Panc1 (cell line): ENCODE measurements at regions not wholly inside any gene's neighbourhood (a gene's known extent, or its start where the extent isn't known, plus 50 kb on each side); places are given as distances from the start of the nearest gene placed in this dataset.

Experiments
- POLR2AphosphoS5 ChIP-seq: IDR thresholded peaks from 2 replicates; pipeline ENCODE4 v1.6.1; 2012; ENCODE audit warnings: mild to moderate bottlenecking, low read depth, low read length, moderate library complexity
- SIN3A ChIP-seq: IDR thresholded peaks from 2 replicates; pipeline ENCODE4 v1.6.1; 2012; ENCODE audit warnings: low read depth, mild to moderate bottlenecking, low read length, moderate library complexity, borderline replicate concordance; ENCODE audit not compliant: insufficient read depth
- TCF7L2 ChIP-seq: IDR thresholded peaks from 2 replicates; pipeline ENCODE4 v1.6.1; 2011; ENCODE audit warnings: mild to moderate bottlenecking, low read depth, low read length, inconsistent platforms
- TF ChIP-seq, protein P1 (sequence below): fragments of 450-650 bp; IDR thresholded peaks from 2 replicates; pipeline ENCODE4 v1.5.1; 2017; ENCODE audit warnings: mild to moderate bottlenecking
- TF ChIP-seq, protein P2 (sequence below), 2 experiments: IDR thresholded peaks; 2 replicates each; pipeline ENCODE4 v1.6.1; 2011 to 2012; ENCODE audit warnings: low read depth in 2 of 2, control low read depth in 1 of 2, low read length in 1 of 2, mild to moderate bottlenecking in 1 of 2, moderate library complexity in 1 of 2; ENCODE audit not compliant: insufficient read depth in 1 of 2

DNA sequence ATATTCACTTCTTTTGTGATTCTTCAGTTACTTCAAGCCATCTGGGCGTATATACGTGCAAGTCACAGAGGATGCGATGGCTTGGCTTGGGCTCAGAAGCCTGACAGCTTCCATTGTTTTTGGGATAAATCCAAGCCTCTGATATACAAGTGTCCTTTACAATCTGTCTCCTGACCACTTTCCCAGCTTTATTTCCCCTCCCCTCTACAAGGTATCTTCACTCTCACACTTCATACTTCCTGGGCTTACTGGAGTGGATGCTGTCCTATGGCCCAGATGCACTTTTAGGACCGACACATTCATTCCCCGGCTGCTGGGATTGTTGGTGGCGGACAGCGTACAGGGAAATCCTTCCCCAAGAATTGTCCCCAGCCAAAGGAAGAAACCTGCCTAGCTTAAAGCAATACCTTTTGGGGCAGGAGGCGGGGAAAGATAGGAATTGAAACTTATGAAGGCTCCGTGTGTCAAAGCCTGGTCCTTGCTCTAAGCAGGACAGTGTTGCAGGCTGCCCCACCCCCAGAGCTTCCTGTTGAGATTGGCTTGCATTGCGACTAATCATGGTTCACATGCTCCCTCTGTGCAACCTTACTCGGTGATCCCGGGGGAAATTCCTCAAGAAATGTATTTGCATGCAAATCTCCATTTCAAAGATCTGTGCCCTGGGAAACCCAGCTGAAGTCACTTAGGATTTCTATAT, 802.9 kb upstream of the ID2 start:
- TF ChIP-seq, protein P1, sequence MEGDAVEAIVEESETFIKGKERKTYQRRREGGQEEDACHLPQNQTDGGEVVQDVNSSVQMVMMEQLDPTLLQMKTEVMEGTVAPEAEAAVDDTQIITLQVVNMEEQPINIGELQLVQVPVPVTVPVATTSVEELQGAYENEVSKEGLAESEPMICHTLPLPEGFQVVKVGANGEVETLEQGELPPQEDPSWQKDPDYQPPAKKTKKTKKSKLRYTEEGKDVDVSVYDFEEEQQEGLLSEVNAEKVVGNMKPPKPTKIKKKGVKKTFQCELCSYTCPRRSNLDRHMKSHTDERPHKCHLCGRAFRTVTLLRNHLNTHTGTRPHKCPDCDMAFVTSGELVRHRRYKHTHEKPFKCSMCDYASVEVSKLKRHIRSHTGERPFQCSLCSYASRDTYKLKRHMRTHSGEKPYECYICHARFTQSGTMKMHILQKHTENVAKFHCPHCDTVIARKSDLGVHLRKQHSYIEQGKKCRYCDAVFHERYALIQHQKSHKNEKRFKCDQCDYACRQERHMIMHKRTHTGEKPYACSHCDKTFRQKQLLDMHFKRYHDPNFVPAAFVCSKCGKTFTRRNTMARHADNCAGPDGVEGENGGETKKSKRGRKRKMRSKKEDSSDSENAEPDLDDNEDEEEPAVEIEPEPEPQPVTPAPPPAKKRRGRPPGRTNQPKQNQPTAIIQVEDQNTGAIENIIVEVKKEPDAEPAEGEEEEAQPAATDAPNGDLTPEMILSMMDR: no peak
- TF ChIP-seq SIN3A: no peak
- TF ChIP-seq POLR2AphosphoS5: no peak
- TF ChIP-seq TCF7L2: no peak
- TF ChIP-seq, protein P2, sequence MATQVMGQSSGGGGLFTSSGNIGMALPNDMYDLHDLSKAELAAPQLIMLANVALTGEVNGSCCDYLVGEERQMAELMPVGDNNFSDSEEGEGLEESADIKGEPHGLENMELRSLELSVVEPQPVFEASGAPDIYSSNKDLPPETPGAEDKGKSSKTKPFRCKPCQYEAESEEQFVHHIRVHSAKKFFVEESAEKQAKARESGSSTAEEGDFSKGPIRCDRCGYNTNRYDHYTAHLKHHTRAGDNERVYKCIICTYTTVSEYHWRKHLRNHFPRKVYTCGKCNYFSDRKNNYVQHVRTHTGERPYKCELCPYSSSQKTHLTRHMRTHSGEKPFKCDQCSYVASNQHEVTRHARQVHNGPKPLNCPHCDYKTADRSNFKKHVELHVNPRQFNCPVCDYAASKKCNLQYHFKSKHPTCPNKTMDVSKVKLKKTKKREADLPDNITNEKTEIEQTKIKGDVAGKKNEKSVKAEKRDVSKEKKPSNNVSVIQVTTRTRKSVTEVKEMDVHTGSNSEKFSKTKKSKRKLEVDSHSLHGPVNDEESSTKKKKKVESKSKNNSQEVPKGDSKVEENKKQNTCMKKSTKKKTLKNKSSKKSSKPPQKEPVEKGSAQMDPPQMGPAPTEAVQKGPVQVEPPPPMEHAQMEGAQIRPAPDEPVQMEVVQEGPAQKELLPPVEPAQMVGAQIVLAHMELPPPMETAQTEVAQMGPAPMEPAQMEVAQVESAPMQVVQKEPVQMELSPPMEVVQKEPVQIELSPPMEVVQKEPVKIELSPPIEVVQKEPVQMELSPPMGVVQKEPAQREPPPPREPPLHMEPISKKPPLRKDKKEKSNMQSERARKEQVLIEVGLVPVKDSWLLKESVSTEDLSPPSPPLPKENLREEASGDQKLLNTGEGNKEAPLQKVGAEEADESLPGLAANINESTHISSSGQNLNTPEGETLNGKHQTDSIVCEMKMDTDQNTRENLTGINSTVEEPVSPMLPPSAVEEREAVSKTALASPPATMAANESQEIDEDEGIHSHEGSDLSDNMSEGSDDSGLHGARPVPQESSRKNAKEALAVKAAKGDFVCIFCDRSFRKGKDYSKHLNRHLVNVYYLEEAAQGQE (IDR thresholded peaks at IDR 0.05; ENCODE audit: insufficient read depth in 1 of 2, low read depth in 2 of 2, low read length in 1 of 2): no peak
